BLaER1 treated with 17β-estradiol and CSF1 and Interleukin-3, amounts not matched to agents 10 nM and 100 nM (cell line): ENCODE measurements at regions not wholly inside any gene's neighbourhood (a gene's known extent, or its start where the extent isn't known, plus 50 kb on each side); places are given as distances from the start of the nearest gene placed in this dataset.

Experiments used
- H3K27ac ChIP-seq, 11 experiments: shearing (Covaris generic); formaldehyde crosslinking; 2 replicates each; pipeline ENCODE4 v1.8.1; 2022
- H3K27me3 ChIP-seq, 11 experiments: shearing (Covaris generic); formaldehyde crosslinking; 2 replicates each; pipeline ENCODE4 v1.8.1; 2022
- H3K36me3 ChIP-seq, 11 experiments: shearing (Covaris generic); formaldehyde crosslinking; 2 replicates each; pipeline ENCODE4 v1.8.1; 2022
- H3K4me1 ChIP-seq, 10 experiments: shearing (Covaris generic); formaldehyde crosslinking; 2 replicates each; pipeline ENCODE4 v1.8.1; 2022
- H3K4me2 ChIP-seq, 11 experiments: shearing (Covaris generic); formaldehyde crosslinking; 2 replicates each; pipeline ENCODE4 v1.8.1; 2022
- H3K4me3 ChIP-seq, 10 experiments: shearing (Covaris generic); formaldehyde crosslinking; 2 replicates each; pipeline ENCODE4 v1.8.1; 2022
- H3K9ac ChIP-seq, 11 experiments: shearing (Covaris generic); formaldehyde crosslinking; 2 replicates each; pipeline ENCODE4 v1.8.1; 2022
- H3K9me3 ChIP-seq, 11 experiments: shearing (Covaris generic); formaldehyde crosslinking; replicated peaks in 1 of 11; 2 replicates each; pipeline ENCODE4 v1.8.1; 2022
- H4K20me1 ChIP-seq, 11 experiments: shearing (Covaris generic); formaldehyde crosslinking; 2 replicates each; pipeline ENCODE4 v1.8.1; 2022
- Cebpa-rat ChIP-seq, 11 experiments: shearing (Covaris generic); IDR thresholded peaks; 2 replicates each; pipeline ENCODE4 v1.8.1; 2022

DNA sequence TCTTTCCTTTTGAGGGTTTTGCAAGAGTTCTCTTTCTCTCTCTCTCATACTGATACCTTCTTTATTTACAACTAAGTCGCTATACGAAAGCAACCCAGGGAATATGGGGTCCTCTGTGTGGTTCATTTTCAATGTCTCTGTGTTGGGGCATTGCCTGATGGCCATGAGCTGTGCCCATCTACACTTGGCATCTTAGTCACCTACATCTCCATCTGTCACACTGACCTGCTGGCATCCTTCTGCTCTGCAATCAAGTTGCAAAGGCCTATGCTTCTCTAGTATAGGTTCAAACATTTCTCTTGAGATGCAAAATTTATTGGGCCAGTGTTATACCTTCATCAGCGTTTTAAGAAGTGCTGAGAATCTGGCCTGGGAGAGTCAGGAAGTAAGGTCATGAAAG lies 228.2 kb downstream of the MTRR start:
- no peaks in the 10 kb centered on the region for H3K36me3 ChIP-seq
- H3K27ac ChIP-seq = no peak overlapping the region
- H4K20me1 ChIP-seq = no peaks in the 10 kb centered on the region
- peaks cover 0 to 31% (median 4%) of the 10 kb centered on the region in 11 experiments; a peak in 6 of 22 replicates for H3K9me3 ChIP-seq
- peaks cover 0 to 12% (median 2%) of the 10 kb centered on the region in 10 experiments; a peak in 8 of 20 replicates for H3K4me1 ChIP-seq
- no peak overlapping the region for H3K4me2 ChIP-seq
- no peaks in the 10 kb centered on the region for H3K27me3 ChIP-seq
- no peak overlapping the region for H3K4me3 ChIP-seq
- no peak overlapping the region for H3K9ac ChIP-seq
- TF ChIP-seq Cebpa-rat (IDR thresholded peaks at IDR 0.05) = no peak

DNA sequence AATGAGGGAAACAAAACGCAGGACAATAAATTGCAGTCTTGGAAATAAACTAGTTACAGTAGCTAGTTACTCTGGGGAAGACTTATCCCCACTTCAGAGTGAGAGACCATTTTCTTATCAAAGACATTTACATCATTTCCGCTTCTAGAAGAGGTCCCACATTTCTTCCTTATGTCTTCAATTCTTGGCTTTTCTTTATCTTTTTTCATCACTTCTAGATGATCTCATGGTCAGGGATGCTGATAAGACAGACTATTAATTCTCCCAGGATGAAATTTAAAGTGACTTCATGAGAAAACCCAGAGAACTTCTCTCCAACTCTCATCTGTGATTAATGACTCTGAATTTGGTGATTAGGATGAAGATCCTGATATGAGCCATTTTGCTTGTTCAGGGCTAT lies 229.1 kb downstream of the MTRR start:
- Histone ChIP-seq H3K9me3 (peaks cover 0 to 22% (median 4%) of the 10 kb centered on the region in 11 experiments; a peak in 6 of 22 replicates), H3K27ac (no peak overlapping the region), H3K4me2 (no peak overlapping the region), H3K9ac (no peak overlapping the region), H3K36me3 (no peaks in the 10 kb centered on the region), H3K4me1 (peaks cover 0 to 12% (median 2%) of the 10 kb centered on the region in 10 experiments; a peak in 8 of 20 replicates), H3K27me3 (no peaks in the 10 kb centered on the region), H4K20me1 (no peaks in the 10 kb centered on the region), H3K4me3 (no peak overlapping the region)
- no peak for TF ChIP-seq Cebpa-rat (IDR thresholded peaks at IDR 0.05)

DNA sequence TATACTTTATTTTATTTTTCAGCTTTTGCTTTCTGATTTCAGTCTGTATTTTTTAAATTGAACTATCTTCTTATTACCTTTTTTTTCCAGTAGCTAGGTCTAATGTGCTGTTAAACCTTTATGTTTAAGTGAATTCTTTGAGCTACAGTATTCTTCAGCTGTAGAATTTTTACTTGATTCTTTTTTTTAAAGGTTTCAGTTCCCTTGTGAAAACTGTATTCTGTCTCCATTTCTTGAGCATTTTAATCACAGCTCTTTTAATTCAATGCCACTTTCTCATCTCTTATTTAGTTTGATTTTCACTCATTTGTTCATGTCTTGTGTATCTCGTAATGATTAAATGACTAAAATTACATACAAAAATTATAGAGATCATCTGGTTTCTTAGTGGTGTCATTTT lies 233.8 kb downstream of the MTRR start:
- Histone ChIP-seq H3K27me3 (no peaks in the 10 kb centered on the region), H3K36me3 (no peaks in the 10 kb centered on the region), H3K4me1 (no peaks in the 10 kb centered on the region), H3K27ac (no peak overlapping the region), H3K4me3 (no peak overlapping the region), H4K20me1 (no peaks in the 10 kb centered on the region), H3K9me3 (peaks cover 0 to 14% (median 0%) of the 10 kb centered on the region in 11 experiments; a peak in 5 of 22 replicates), H3K4me2 (no peak overlapping the region), H3K9ac (no peak overlapping the region)
- TF ChIP-seq Cebpa-rat (IDR thresholded peaks at IDR 0.05) = no peak

- Histone ChIP-seq H3K4me3 (no peak overlapping the region), H3K27ac (no peak overlapping the region), H3K27me3 (no peaks in the 10 kb centered on the region), H3K4me1 (no peaks in the 10 kb centered on the region), H4K20me1 (no peaks in the 10 kb centered on the region), H3K9me3 (no peaks in the 10 kb centered on the region), H3K9ac (no peak overlapping the region), H3K4me2 (no peak overlapping the region), H3K36me3 (no peaks in the 10 kb centered on the region)
- TF ChIP-seq Cebpa-rat (IDR thresholded peaks at IDR 0.05) = no peak
Observed at GRCh38 chr5:8114597-8115266, 245.8 kb downstream of the MTRR start.

- Histone ChIP-seq H3K4me2 (no peak overlapping the region), H3K4me3 (no peak overlapping the region), H3K36me3 (no peaks in the 10 kb centered on the region), H3K27me3 (no peaks in the 10 kb centered on the region), H3K4me1 (no peaks in the 10 kb centered on the region), H4K20me1 (no peaks in the 10 kb centered on the region), H3K9me3 (no peaks in the 10 kb centered on the region), H3K27ac (no peak overlapping the region; a peak in 1 of 22 replicates), H3K9ac (no peak overlapping the region)
- no peak for TF ChIP-seq Cebpa-rat (IDR thresholded peaks at IDR 0.05)
Observed at GRCh38 chr5:8123559-8123958, 254.6 kb downstream of the MTRR start.

GRCh38 chr5:8134609-8135008 lies 265.7 kb downstream of the MTRR start:
- peaks cover 0 to 7% (median 0%) of the 10 kb centered on the region in 10 experiments; a peak in 2 of 20 replicates for H3K4me1 ChIP-seq
- no peaks in the 10 kb centered on the region for H3K9me3 ChIP-seq
- no peaks in the 10 kb centered on the region for H3K36me3 ChIP-seq
- H3K27me3 ChIP-seq = no peaks in the 10 kb centered on the region
- TF ChIP-seq Cebpa-rat (IDR thresholded peaks at IDR 0.05) = no peak
- no peaks in the 10 kb centered on the region for H4K20me1 ChIP-seq
- no peak overlapping the region for H3K9ac ChIP-seq
- H3K4me3 ChIP-seq = no peak overlapping the region
- H3K4me2 ChIP-seq = no peak overlapping the region
- H3K27ac ChIP-seq = no peak overlapping the region

DNA sequence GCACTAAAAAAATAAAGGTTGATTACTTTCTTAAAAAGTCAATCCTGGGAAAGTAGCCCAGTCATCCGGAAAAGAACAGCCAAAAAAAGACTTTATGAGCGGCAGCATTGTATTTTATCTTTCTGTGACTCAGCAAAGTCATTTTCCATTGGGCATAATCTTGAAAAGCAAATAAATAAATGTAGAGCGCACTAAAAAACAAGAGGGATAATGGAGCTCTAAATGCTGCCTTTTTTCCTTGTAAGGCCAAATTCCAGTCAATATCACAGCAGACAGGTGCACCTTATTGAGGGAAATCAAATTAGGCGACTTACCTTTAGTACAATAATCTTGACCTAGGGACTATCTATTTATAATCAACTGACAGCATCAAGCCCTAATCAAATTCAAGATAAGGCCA lies 266.8 kb downstream of the MTRR start:
- no peaks in the 10 kb centered on the region for H3K27me3 ChIP-seq
- H3K4me2 ChIP-seq = no peak overlapping the region
- no peak overlapping the region for H3K4me3 ChIP-seq
- TF ChIP-seq Cebpa-rat (IDR thresholded peaks at IDR 0.05) = no peak
- H3K9me3 ChIP-seq = no peaks in the 10 kb centered on the region
- no peak overlapping the region for H3K27ac ChIP-seq
- H3K36me3 ChIP-seq = no peaks in the 10 kb centered on the region
- H3K9ac ChIP-seq = no peak overlapping the region
- peaks cover 0 to 7% (median 0%) of the 10 kb centered on the region in 10 experiments; a peak in 2 of 20 replicates for H3K4me1 ChIP-seq
- no peaks in the 10 kb centered on the region for H4K20me1 ChIP-seq

DNA sequence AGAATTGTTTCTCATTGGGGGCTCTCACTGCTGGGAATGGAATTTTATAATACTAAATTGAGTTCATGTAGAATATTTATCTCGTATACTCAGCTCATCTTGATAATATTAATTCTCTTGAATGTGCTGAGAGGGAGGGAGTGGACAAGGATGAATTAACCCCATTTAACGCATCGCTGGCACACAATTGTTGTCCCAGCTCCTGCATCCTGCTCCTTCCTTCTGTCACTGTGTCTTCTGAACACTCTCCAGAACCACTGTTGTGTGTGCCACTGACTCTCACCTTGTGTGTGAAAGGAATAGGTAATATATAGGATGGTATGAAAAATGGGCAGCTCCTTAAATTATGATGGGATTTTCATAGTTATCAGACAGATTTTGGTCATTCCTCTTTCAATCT lies 267.3 kb downstream of the MTRR start:
- Histone ChIP-seq H3K36me3 (no peaks in the 10 kb centered on the region), H4K20me1 (no peaks in the 10 kb centered on the region)
- TF ChIP-seq Cebpa-rat (IDR thresholded peaks at IDR 0.05) = no peak

DNA sequence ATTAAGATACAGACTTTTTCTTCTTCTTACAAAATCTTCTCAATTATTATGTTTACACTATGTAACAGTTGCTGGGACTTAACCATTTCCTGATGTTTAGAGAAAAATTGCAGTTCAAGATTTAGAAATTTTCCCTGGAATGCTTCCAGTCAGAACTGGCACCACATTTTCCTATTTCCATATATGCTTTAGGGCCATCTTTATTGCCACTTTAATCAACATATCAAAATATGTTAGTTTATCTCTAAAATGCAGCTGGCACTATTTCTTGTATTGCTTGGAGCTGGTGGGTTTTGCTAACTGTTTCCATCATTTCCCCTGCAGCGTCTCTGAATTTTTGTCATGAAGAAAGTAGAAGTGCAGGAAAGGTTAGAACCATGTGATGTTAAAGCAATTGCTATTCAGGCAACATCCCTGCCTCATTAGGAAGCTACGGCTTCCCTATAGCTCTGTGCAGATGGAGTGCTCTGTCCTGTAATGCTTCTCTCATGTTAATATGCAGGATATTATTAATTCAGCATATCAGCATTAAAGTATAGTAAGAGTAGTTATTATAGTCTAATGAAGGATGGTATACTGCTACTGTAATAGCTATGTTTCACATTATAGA lies 269.1 kb downstream of the MTRR start:
- peaks cover 0 to 7% (median 0%) of the 10 kb centered on the region in 10 experiments; a peak in 2 of 20 replicates for H3K4me1 ChIP-seq
- no peaks in the 10 kb centered on the region for H3K27me3 ChIP-seq
- H4K20me1 ChIP-seq = no peaks in the 10 kb centered on the region
- no peak for TF ChIP-seq Cebpa-rat (IDR thresholded peaks at IDR 0.05)
- H3K9ac ChIP-seq = no peak overlapping the region
- H3K4me2 ChIP-seq = no peak overlapping the region
- no peak overlapping the region for H3K4me3 ChIP-seq
- H3K27ac ChIP-seq = no peak overlapping the region
- no peaks in the 10 kb centered on the region for H3K9me3 ChIP-seq
- no peaks in the 10 kb centered on the region for H3K36me3 ChIP-seq

More for the DNA sequence above, 267.3 kb downstream of the MTRR start:
- no peaks in the 10 kb centered on the region for H3K9me3 ChIP-seq
- peaks cover 0 to 7% (median 0%) of the 10 kb centered on the region in 10 experiments; a peak in 2 of 20 replicates for H3K4me1 ChIP-seq
- H3K27ac ChIP-seq = no peak overlapping the region
- no peak overlapping the region for H3K4me2 ChIP-seq
- no peak overlapping the region for H3K4me3 ChIP-seq
- H3K9ac ChIP-seq = no peak overlapping the region
- no peaks in the 10 kb centered on the region for H3K27me3 ChIP-seq

DNA sequence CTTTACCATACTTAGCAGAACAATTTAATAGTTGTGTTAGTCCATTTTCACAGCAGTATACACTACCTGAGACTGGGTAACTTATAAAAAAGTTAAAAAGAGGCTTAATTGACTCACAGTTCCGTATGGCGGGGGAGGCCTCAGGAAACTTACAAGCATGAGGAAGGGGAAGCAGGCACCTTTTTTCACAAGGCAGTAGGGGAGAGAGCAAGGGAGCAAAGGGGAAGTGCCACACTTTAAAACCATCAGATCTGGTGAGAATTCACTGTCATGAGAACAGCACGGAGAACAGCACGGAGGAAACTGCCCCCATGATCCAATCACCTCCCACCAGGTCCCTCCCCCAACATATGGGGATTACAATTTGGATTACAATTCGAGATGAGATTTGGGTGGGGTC lies 269.9 kb downstream of the MTRR start:
- Histone ChIP-seq H3K27me3 (no peaks in the 10 kb centered on the region), H3K27ac (no peak overlapping the region), H3K9ac (no peak overlapping the region), H3K4me2 (peak overlapping the region in 2 of 11 experiments; percentile 11 to 24; a peak in 2 of 22 replicates), H3K4me1 (peaks cover 0 to 7% (median 0%) of the 10 kb centered on the region in 10 experiments; a peak in 2 of 20 replicates), H3K4me3 (no peak overlapping the region), H3K36me3 (no peaks in the 10 kb centered on the region), H3K9me3 (no peaks in the 10 kb centered on the region), H4K20me1 (no peaks in the 10 kb centered on the region)
- no peak for TF ChIP-seq Cebpa-rat (IDR thresholded peaks at IDR 0.05)
